ENCODE measurements at regions not wholly inside any gene's neighbourhood (a gene's known extent, or its start where the extent isn't known, plus 50 kb on each side); places are given as distances from the start of the nearest gene placed in this dataset.
"Not testable (repeated sequence)": the region's sequence is repeated elsewhere in the genome, so short reads cannot be mapped to it uniquely, and the experiment has no call there.

GRCh38 chr10:128567551-128567950 is 441.3 kb upstream of the MKI67 start:
- no peak for DNase-seq

- no peak for DNase-seq
These were observed 441.8 kb upstream of the MKI67 start for GRCh38 chr10:128568041-128568440.

GRCh38 chr10:128568491-128568890 is 442.3 kb upstream of the MKI67 start:
- DNase-seq: no peak

- no peak for DNase-seq
These were observed 443.0 kb upstream of the MKI67 start for GRCh38 chr10:128568990-128569945.

GRCh38 chr10:128570319-128570995 is 444.2 kb upstream of the MKI67 start:
- no peak for DNase-seq

GRCh38 chr10:128571071-128571470 is 444.8 kb upstream of the MKI67 start:
- no peak for DNase-seq

- no peak for DNase-seq
These were observed 445.5 kb upstream of the MKI67 start for GRCh38 chr10:128571745-128572144.

GRCh38 chr10:128572696-128573095 is 446.5 kb upstream of the MKI67 start:
- no peak for DNase-seq

- no peak for DNase-seq
These were observed 447.1 kb upstream of the MKI67 start for GRCh38 chr10:128573281-128573845.

GRCh38 chr10:128573986-128574385 is 447.8 kb upstream of the MKI67 start:
- DNase-seq: no peak

- DNase-seq: no peak
These were observed 448.5 kb upstream of the MKI67 start for GRCh38 chr10:128574581-128575210.

GRCh38 chr10:128575761-128576160 is 449.5 kb upstream of the MKI67 start:
- DNase-seq: no peak

GRCh38 chr10:128576336-128576735 is 450.1 kb upstream of the MKI67 start:
- DNase-seq: no peak

GRCh38 chr10:128576943-128577670 is 450.9 kb upstream of the MKI67 start:
- no peak for DNase-seq

GRCh38 chr10:128577958-128578750 is 451.9 kb upstream of the MKI67 start:
- no peak for DNase-seq

- no peak for DNase-seq
These were observed 452.5 kb upstream of the MKI67 start for GRCh38 chr10:128578766-128579165.

- DNase-seq: no peak
These were observed 453.1 kb upstream of the MKI67 start for GRCh38 chr10:128579280-128579865.

- DNase-seq: no peak
These were observed 453.7 kb upstream of the MKI67 start for GRCh38 chr10:128579901-128580300.

- DNase-seq: not testable (repeated sequence)
These were observed 456.9 kb upstream of the MKI67 start for GRCh38 chr10:128583125-128583524.

- not testable (repeated sequence) for DNase-seq
These were observed 460.4 kb upstream of the MKI67 start for GRCh38 chr10:128586599-128586998.

GRCh38 chr10:128587689-128588088 is 461.5 kb upstream of the MKI67 start:
- DNase-seq: no peak

Data from NCI-H2029 treated with DMSO at 0.1 percent for 48 hours (cell line).